ENCODE measurements at regions not wholly inside any gene's neighbourhood (a gene's known extent, or its start where the extent isn't known, plus 50 kb on each side); places are given as distances from the start of the nearest gene placed in this dataset.

DNA sequence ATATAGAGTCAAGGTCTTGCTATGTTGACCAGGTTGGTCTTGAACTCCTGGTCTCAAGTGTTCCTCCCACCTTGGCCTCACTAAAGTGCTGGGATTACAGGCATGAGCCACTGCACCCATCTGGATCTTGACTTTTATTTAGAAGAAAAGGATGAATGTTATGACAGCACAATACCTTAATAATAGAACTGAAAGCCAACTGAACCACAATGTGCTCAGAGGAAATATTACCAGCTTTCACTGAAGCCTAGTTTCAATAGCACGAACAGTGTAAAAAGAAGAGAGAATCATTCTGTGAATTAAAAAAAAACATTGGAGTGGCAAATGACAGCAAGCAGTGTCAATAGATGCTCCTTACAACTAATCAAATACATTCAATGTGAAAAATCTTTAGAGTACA lies 239.2 kb upstream of the RMST start:
- TF ChIP-seq, protein P1, sequence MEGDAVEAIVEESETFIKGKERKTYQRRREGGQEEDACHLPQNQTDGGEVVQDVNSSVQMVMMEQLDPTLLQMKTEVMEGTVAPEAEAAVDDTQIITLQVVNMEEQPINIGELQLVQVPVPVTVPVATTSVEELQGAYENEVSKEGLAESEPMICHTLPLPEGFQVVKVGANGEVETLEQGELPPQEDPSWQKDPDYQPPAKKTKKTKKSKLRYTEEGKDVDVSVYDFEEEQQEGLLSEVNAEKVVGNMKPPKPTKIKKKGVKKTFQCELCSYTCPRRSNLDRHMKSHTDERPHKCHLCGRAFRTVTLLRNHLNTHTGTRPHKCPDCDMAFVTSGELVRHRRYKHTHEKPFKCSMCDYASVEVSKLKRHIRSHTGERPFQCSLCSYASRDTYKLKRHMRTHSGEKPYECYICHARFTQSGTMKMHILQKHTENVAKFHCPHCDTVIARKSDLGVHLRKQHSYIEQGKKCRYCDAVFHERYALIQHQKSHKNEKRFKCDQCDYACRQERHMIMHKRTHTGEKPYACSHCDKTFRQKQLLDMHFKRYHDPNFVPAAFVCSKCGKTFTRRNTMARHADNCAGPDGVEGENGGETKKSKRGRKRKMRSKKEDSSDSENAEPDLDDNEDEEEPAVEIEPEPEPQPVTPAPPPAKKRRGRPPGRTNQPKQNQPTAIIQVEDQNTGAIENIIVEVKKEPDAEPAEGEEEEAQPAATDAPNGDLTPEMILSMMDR (conservative IDR thresholded peaks at IDR 0.05), result no peak
- no peak for TF ChIP-seq EZH2 (IDR thresholded peaks at IDR 0.05; ENCODE audit: low read depth)
